HG03097 (cell line): ENCODE measurements at regions not wholly inside any gene's neighbourhood (a gene's known extent, or its start where the extent isn't known, plus 50 kb on each side); places are given as distances from the start of the nearest gene placed in this dataset.
"Not testable (repeated sequence)": the region's sequence is repeated elsewhere in the genome, so short reads cannot be mapped to it uniquely, and the experiment has no call there.

Experiments used
- ATAC-seq: cut with Tn5 transposase; IDR thresholded peaks from one replicate; pipeline ENCODE4 v1.9.1; 2021; ENCODE audit not compliant: unreplicated experiment, low FRiP score

- ATAC-seq = no peak
Observed at GRCh38 chr21:27795418-27795817, 828.5 kb upstream of the ADAMTS5 start.

- no peak for ATAC-seq
Observed at GRCh38 chr21:27793901-27794300, 827.0 kb upstream of the ADAMTS5 start.

GRCh38 chr21:27787046-27787445, 820.2 kb upstream of the ADAMTS5 start:
- no peak for ATAC-seq

- no peak for ATAC-seq
Observed at GRCh38 chr21:27779606-27780005, 812.7 kb upstream of the ADAMTS5 start.

GRCh38 chr21:27776925-27777553, 810.2 kb upstream of the ADAMTS5 start:
- no peak for ATAC-seq

GRCh38 chr21:27772816-27773215, 805.9 kb upstream of the ADAMTS5 start:
- ATAC-seq = no peak

- ATAC-seq = no peak
Observed at GRCh38 chr21:27771938-27772483, 805.1 kb upstream of the ADAMTS5 start.

GRCh38 chr21:27769763-27770162, 802.9 kb upstream of the ADAMTS5 start:
- ATAC-seq = no peak

- ATAC-seq = not testable (repeated sequence)
Observed at GRCh38 chr21:27768046-27768637, 801.3 kb upstream of the ADAMTS5 start.

GRCh38 chr21:27764056-27764455, 797.2 kb upstream of the ADAMTS5 start:
- ATAC-seq = no peak

- ATAC-seq = no peak
Observed at GRCh38 chr21:27761623-27762022, 794.7 kb upstream of the ADAMTS5 start.

- ATAC-seq = no peak
Observed at GRCh38 chr21:27759820-27760219, 792.9 kb upstream of the ADAMTS5 start.

GRCh38 chr21:27759091-27759659, 792.3 kb upstream of the ADAMTS5 start:
- ATAC-seq = no peak

GRCh38 chr21:27756191-27756590, 789.3 kb upstream of the ADAMTS5 start:
- ATAC-seq = no peak

- no peak for ATAC-seq
Observed at GRCh38 chr21:27743971-27744564, 777.2 kb upstream of the ADAMTS5 start.

GRCh38 chr21:27741736-27742135, 774.8 kb upstream of the ADAMTS5 start:
- ATAC-seq = no peak

GRCh38 chr21:27740084-27740483, 773.2 kb upstream of the ADAMTS5 start:
- ATAC-seq = no peak

GRCh38 chr21:27739187-27739586, 772.3 kb upstream of the ADAMTS5 start:
- no peak for ATAC-seq

- ATAC-seq = no peak
Observed at GRCh38 chr21:27735699-27736098, 768.8 kb upstream of the ADAMTS5 start.

- ATAC-seq = no peak
Observed at GRCh38 chr21:27734146-27734545, 767.3 kb upstream of the ADAMTS5 start.

GRCh38 chr21:27725916-27726315, 759.0 kb upstream of the ADAMTS5 start:
- ATAC-seq = no peak

- ATAC-seq = no peak
Observed at GRCh38 chr21:27722095-27722494, 755.2 kb upstream of the ADAMTS5 start.
